HL-60 (cell line): ENCODE measurements at regions not wholly inside any gene's neighbourhood (a gene's known extent, or its start where the extent isn't known, plus 50 kb on each side); places are given as distances from the start of the nearest gene placed in this dataset.
"Not testable (repeated sequence)": the region's sequence is repeated elsewhere in the genome, so short reads cannot be mapped to it uniquely, and the experiment has no call there.

Source experiments
- DNase-seq, 2 experiments: peaks; one replicate each; pipeline ENCODE4 v3.0.0-alpha.2; 2010 to 2020; ENCODE audit warnings: low read depth in 1 of 2, low spot score in 1 of 2
- H3K27ac ChIP-seq: fragments of 250-450 bp; sonication (Bioruptor Pico); replicated peaks from 2 replicates; pipeline ENCODE4 v1.5.1; 2020; ENCODE audit warnings: mild to moderate bottlenecking, moderate library complexity
- H3K27me3 ChIP-seq: fragments of 250-450 bp; sonication (Bioruptor Pico); 2 replicates; pipeline ENCODE4 v1.5.1; 2021; ENCODE audit warnings: mild to moderate bottlenecking, moderate library complexity; ENCODE audit not compliant: insufficient read depth, poor library complexity, severe bottlenecking
- H3K4me3 ChIP-seq: replicated peaks from 2 replicates; pipeline ENCODE4 v1.5.1; 2011; ENCODE audit warnings: mild to moderate bottlenecking, control low read depth, low read length; ENCODE audit not compliant: insufficient read depth
- CTCF ChIP-seq: IDR thresholded peaks from one replicate; pipeline ENCODE4 v1.5.1; 2011; ENCODE audit warnings: low read length, control low read depth, inconsistent platforms; ENCODE audit not compliant: insufficient read depth
- GABPA ChIP-seq: IDR thresholded peaks from 2 replicates; pipeline ENCODE4 v1.6.1; 2012; ENCODE audit warnings: low read depth
- POLR2AphosphoS5 ChIP-seq: IDR thresholded peaks from 2 replicates; pipeline ENCODE4 v1.6.1; 2012; ENCODE audit warnings: low read depth
- REST ChIP-seq: IDR thresholded peaks from 2 replicates; pipeline ENCODE4 v1.6.1; 2012; ENCODE audit warnings: low read depth; ENCODE audit not compliant: insufficient replicate concordance
- SPI1 ChIP-seq: IDR thresholded peaks from 2 replicates; pipeline ENCODE4 v1.6.1; 2012; ENCODE audit warnings: low read depth, mild to moderate bottlenecking, borderline replicate concordance

DNA sequence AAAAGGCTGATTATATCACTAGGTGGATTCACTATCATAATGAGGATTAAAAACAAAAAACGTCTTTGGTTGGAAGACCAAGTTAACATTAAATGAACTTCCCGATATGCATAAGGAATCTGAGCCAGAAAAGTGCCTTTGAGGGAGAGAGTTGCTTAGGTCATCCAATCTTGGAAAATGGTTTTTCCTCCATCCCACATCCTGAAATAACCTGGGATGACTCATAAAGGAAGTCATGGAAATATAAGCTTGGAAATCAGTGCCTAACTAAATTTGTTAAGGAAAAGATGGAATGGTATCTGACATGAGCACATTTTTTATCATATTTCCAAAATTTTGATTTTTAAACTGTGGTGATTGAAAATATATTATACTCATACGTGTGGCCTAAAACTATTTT lies 66.0 kb downstream of the KBTBD8 start:
- TF ChIP-seq GABPA, result no peak
- no peak for TF ChIP-seq REST
- TF ChIP-seq CTCF, result no peak
- TF ChIP-seq SPI1, result no peak
- no peak for TF ChIP-seq POLR2AphosphoS5
- DNase-seq, result no peak

DNA sequence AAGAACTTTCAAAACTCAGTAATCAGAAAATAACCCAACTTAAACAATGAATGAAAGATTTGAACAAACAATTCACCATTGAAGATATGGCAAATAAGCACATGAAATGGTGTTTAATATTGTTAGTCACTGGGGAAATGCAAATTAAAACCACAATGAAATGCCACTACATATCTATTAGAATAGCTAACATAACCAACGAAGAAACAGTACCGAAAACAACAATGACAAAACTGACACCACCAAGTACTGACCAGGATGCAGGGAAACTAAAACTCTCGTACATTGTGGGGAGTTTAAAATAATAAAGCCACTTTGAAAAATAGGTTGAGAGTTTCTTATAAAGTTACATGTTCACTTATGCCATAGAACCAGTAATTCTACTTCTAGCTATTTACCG lies 69.1 kb downstream of the KBTBD8 start:
- no peak for TF ChIP-seq POLR2AphosphoS5
- TF ChIP-seq SPI1, result no peak
- TF ChIP-seq GABPA, result no peak
- TF ChIP-seq CTCF, result no peak
- TF ChIP-seq REST, result no peak
- no peak for DNase-seq
- H3K27me3 ChIP-seq, result no peaks in the 10 kb centered on the region
- H3K27ac ChIP-seq, result no peak overlapping the region
- no peak overlapping the region for H3K4me3 ChIP-seq

More for the DNA sequence above, 66.0 kb downstream of the KBTBD8 start:
- Histone ChIP-seq H3K27ac (no peak overlapping the region), H3K27me3 (no peaks in the 10 kb centered on the region), H3K4me3 (no peak overlapping the region)

DNA sequence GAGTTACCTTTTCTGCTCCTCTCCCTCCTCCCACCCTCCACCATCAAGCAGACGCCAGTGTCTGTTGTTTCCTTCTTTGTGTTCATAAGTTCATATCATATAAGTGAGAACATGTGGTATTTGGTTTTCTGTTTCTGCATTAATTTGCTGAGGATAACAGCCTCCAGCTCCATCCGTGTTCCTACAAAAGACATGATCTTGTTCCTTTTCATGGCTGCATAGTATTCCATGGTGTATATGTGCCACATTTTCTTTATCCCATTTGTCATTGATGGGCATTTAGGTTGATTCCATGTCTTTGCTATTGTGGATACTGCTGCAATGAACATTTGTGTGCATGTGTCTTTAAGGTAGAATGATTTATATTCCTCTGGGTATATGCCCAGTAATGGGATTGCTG lies 74.5 kb downstream of the KBTBD8 start:
- not testable (repeated sequence) for H3K4me3 ChIP-seq, H3K27ac ChIP-seq, DNase-seq, H3K27me3 ChIP-seq

DNA sequence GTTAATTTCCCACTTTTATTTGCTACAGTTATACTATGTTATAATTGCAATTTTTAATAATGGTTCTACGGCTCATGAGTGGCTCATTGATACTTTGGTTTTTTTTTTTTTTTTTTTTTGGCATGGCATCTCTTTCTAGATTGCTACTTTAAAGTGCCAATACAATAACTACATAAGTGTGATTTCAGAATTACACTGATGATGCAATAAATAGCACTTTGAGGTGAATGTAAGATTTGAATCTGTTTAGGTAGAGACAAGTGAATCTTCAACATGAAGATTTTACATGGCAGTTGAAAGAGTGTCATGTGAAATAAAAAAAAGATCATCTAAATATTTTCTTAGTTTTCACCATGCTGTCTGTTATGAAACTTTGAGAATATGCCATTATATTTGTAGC lies 75.7 kb downstream of the KBTBD8 start:
- peaks cover 3% of the 10 kb centered on the region for H3K27me3 ChIP-seq
- DNase-seq, result no peak
- TF ChIP-seq CTCF (no peak), POLR2AphosphoS5 (no peak), REST (no peak), GABPA (no peak), SPI1 (no peak)
- no peak overlapping the region for H3K27ac ChIP-seq
- no peak overlapping the region for H3K4me3 ChIP-seq
